ENCODE measurements at regions not wholly inside any gene's neighbourhood (a gene's known extent, or its start where the extent isn't known, plus 50 kb on each side); places are given as distances from the start of the nearest gene placed in this dataset.

- DNase-seq: peak; percentile 41
Observed at GRCh38 chr17:412211-413015, 59.8 kb upstream of the RPH3AL start.

GRCh38 chr17:411421-412120 is 59.0 kb upstream of the RPH3AL start:
- DNase-seq: no peak

- DNase-seq: no peak
Observed at GRCh38 chr17:410543-411401, 58.2 kb upstream of the RPH3AL start.

DNA sequence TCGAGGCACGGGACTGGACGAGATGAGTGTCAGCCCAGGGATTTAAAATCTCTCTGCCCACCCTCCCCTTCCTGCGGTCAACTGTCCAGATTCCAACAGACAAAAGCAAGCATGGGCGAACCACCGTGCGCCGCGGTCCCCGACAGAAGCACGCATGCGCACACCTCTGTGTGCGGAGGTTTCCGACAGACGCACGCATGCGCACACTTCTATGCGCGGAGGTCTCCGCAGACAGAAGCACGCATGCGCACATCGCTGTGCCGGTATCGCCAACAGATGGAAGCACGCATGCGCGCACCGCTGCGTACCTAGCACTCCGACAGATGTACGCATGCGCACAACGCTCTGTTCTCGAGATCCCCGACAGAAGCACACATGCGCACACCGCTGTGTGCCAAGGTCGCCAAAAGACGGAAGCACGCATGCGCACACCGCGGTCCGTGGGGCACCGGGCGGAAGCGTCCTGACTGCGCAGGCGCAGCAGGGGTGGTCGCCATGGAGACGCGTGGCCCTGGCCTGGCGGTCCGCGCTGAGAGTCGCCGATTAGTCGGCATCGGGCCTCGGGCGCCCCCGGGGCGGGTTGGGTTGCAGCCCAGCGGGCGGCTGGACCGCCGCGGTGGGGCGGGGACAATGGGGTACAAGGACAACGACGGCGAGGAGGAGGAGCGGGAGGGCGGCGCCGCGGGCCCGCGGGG is 57.4 kb upstream of the RPH3AL start:
- DNase-seq: peak; percentile 97

- no peak for DNase-seq
Observed at GRCh38 chr17:409308-409847, 56.8 kb upstream of the RPH3AL start.

DNA sequence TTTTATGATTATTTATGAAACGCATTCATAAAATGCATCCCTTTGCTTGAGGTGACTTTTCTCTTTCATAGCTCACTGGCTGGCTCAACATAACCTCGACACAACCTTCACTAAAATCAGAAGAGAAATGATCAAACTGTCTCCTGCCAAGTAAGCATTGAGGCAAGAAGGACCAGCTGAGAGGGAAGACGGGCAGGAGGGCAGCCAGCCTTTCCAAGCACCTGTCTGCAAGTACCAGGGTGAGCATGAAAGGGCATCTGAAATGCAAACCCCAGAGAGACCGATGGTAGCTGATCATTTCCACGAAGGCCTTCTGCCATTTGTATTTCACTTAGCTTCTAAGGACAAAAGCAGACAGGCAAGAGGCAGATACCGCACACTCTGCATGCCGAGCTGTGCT is 52.1 kb upstream of the RPH3AL start:
- no peak for DNase-seq

Measured in NCI-H1105 treated with DMSO at 0.1 percent for 48 hours (cell line).